ENCODE measurements at regions not wholly inside any gene's neighbourhood (a gene's known extent, or its start where the extent isn't known, plus 50 kb on each side); places are given as distances from the start of the nearest gene placed in this dataset.

GRCh38 chr13:80630685-80631121, 289.8 kb upstream of the SPRY2 start:
- Histone ChIP-seq H3K27me3 (replicated peaks in 1 of 4; ENCODE audit: control extremely low read depth in 1 of 4, control insufficient read depth in 3 of 4, insufficient read depth in 4 of 4, low read length in 3 of 4) (no peaks in the 10 kb centered on the region), H2AFZ (ENCODE audit: insufficient read depth, low read depth, low read length, poor library complexity, severe bottlenecking) (no peak overlapping the region), H3K9me3 (ENCODE audit: control extremely low read depth in 1 of 3, control insufficient read depth in 2 of 3, insufficient read depth in 1 of 3, low read length in 2 of 3) (no peaks in the 10 kb centered on the region), H3K9ac (ENCODE audit: low read length) (no peak overlapping the region), H3K4me1 (ENCODE audit: control insufficient read depth in 2 of 2, insufficient read depth in 2 of 2, low read length in 2 of 2) (no peaks in the 10 kb centered on the region), H3K4me3 (ENCODE audit: control extremely low read depth in 1 of 5, extremely low read depth in 1 of 5, insufficient read depth in 1 of 5, low read depth in 2 of 5, low read length in 4 of 5) (no peak overlapping the region), H3K36me3 (replicated peaks in 1 of 2; ENCODE audit: control extremely low read depth in 1 of 2, control insufficient read depth in 1 of 2, extremely low read depth in 1 of 2, insufficient read depth in 2 of 2, low read length in 1 of 2) (no peaks in the 10 kb centered on the region), H4K20me1 (ENCODE audit: control insufficient read depth, insufficient read depth, low read length, poor library complexity, severe bottlenecking) (no peaks in the 10 kb centered on the region), H3K79me2 (ENCODE audit: control insufficient read depth, insufficient read depth, low read length) (no peaks in the 10 kb centered on the region), H3K4me2 (replicated peaks; ENCODE audit: low read depth, low read length, poor library complexity, severe bottlenecking) (no peak overlapping the region), H3K27ac (ENCODE audit: low read length in 2 of 2) (no peak overlapping the region)
- intact Hi-C loops (cut with micrococcal nuclease), result no loop called here
- H3K4me1 Mint-ChIP-seq, result no peaks in the 10 kb centered on the region
- ChIA-PET POLR2A (no interaction called here), CTCF (no interaction called here)
- H3K4me3 Mint-ChIP-seq, result no peak overlapping the region
- no CpG with 5 or more reads among the region's 3 CpGs for WGBS (ENCODE audit: insufficient coverage)
- ATAC-seq (ENCODE audit: low read depth), result no peak
- peaks cover 2% of the 10 kb centered on the region for H3K9me3 Mint-ChIP-seq (ENCODE audit: insufficient read depth)
- TF ChIP-seq, protein P1, sequence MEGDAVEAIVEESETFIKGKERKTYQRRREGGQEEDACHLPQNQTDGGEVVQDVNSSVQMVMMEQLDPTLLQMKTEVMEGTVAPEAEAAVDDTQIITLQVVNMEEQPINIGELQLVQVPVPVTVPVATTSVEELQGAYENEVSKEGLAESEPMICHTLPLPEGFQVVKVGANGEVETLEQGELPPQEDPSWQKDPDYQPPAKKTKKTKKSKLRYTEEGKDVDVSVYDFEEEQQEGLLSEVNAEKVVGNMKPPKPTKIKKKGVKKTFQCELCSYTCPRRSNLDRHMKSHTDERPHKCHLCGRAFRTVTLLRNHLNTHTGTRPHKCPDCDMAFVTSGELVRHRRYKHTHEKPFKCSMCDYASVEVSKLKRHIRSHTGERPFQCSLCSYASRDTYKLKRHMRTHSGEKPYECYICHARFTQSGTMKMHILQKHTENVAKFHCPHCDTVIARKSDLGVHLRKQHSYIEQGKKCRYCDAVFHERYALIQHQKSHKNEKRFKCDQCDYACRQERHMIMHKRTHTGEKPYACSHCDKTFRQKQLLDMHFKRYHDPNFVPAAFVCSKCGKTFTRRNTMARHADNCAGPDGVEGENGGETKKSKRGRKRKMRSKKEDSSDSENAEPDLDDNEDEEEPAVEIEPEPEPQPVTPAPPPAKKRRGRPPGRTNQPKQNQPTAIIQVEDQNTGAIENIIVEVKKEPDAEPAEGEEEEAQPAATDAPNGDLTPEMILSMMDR (IDR thresholded peaks at IDR 0.05), result no peak
- H3K27ac Mint-ChIP-seq, result no peak overlapping the region
- no peak for DNase-seq
- no peaks in the 10 kb centered on the region for H3K27me3 Mint-ChIP-seq

- intact Hi-C loops (cut with micrococcal nuclease), result no loop called here
- TF ChIP-seq, protein P1 (IDR thresholded peaks at IDR 0.05), result no peak
- no peak for TF ChIP-seq EZH2 (IDR thresholded peaks at IDR 0.05; ENCODE audit: borderline replicate concordance, insufficient read depth, low read depth, low read length, poor library complexity, severe bottlenecking)
- peaks cover 0 to 4% (median 0%) of the 10 kb centered on the region in 3 donors for H3K9me3 ChIP-seq (ENCODE audit: control extremely low read depth in 1 of 3, control insufficient read depth in 2 of 3, insufficient read depth in 1 of 3, low read length in 2 of 3)
- no peak overlapping the region for H3K9ac ChIP-seq (ENCODE audit: low read length)
- Mint-ChIP-seq H3K9me3 (ENCODE audit: insufficient read depth) (peaks cover 3% of the 10 kb centered on the region), H3K27me3 (no peaks in the 10 kb centered on the region), H3K4me3 (no peak overlapping the region), H3K4me1 (no peaks in the 10 kb centered on the region), H3K27ac (no peak overlapping the region)
- no peak overlapping the region for H2AFZ ChIP-seq (ENCODE audit: insufficient read depth, low read depth, low read length, poor library complexity, severe bottlenecking)
- no peak overlapping the region for H3K27ac ChIP-seq (ENCODE audit: low read length in 2 of 2)
- no peak for ATAC-seq (ENCODE audit: low read depth)
- H3K79me2 ChIP-seq (ENCODE audit: control insufficient read depth, insufficient read depth, low read length), result no peaks in the 10 kb centered on the region
- H3K4me2 ChIP-seq (replicated peaks; ENCODE audit: low read depth, low read length, poor library complexity, severe bottlenecking), result no peak overlapping the region
- no peaks in the 10 kb centered on the region for H4K20me1 ChIP-seq (ENCODE audit: control insufficient read depth, insufficient read depth, low read length, poor library complexity, severe bottlenecking)
- no peak for DNase-seq
- CTCF ChIA-PET, result no interaction called here
- no peaks in the 10 kb centered on the region for H3K36me3 ChIP-seq (replicated peaks in 1 of 2; ENCODE audit: control extremely low read depth in 1 of 2, control insufficient read depth in 1 of 2, extremely low read depth in 1 of 2, insufficient read depth in 2 of 2, low read length in 1 of 2)
- H3K27me3 ChIP-seq (replicated peaks in 1 of 4; ENCODE audit: control extremely low read depth in 1 of 4, control insufficient read depth in 3 of 4, insufficient read depth in 4 of 4, low read length in 3 of 4), result no peaks in the 10 kb centered on the region
- POLR2A ChIA-PET, result no interaction called here
- H3K4me3 ChIP-seq (ENCODE audit: control extremely low read depth in 1 of 5, extremely low read depth in 1 of 5, insufficient read depth in 1 of 5, low read depth in 2 of 5, low read length in 4 of 5), result no peak overlapping the region
- no peaks in the 10 kb centered on the region for H3K4me1 ChIP-seq (ENCODE audit: control insufficient read depth in 2 of 2, insufficient read depth in 2 of 2, low read length in 2 of 2)
- no CpG with 5 or more reads among the region's 1 CpG for WGBS (ENCODE audit: insufficient coverage)
Measured at GRCh38 chr13:80618781-80619180, 277.9 kb upstream of the SPRY2 start.
